GM23338 (cell line): ENCODE measurements at regions not wholly inside any gene's neighbourhood (a gene's known extent, or its start where the extent isn't known, plus 50 kb on each side); places are given as distances from the start of the nearest gene placed in this dataset.
A peak's percentile ranks its signal among the peaks of the same experiment; 100 is the strongest.

Source experiments
- ATAC-seq: fragments of 200-7000 bp; cut with Tn5 transposase; 3 replicates; pipeline ENCODE4 v1.9.1; 2020
- DNase-seq: peaks from one replicate; pipeline ENCODE4 v3.0.0-alpha.2; 2015; ENCODE audit warnings: low spot score
- H2AFZ ChIP-seq: fragments of 200-600 bp; sonication (generic); 2 replicates; pipeline ENCODE4 v1.8.0; 2016; ENCODE audit warnings: antibody characterized with exemption, mild to moderate bottlenecking, moderate library complexity
- H3F3A ChIP-seq: fragments of 200-600 bp; sonication (generic); replicated peaks from 2 replicates; pipeline ENCODE4 v1.8.0; 2017; ENCODE audit warnings: antibody characterized with exemption, mixed run types, low read depth
- H3K27ac ChIP-seq: fragments of 200-600 bp; sonication (generic); 2 replicates; pipeline ENCODE4 v1.6.1; 2016; ENCODE audit warnings: low read depth
- H3K27me3 ChIP-seq: fragments of 200-600 bp; sonication (generic); 2 replicates; pipeline ENCODE4 v1.8.0; 2016; ENCODE audit warnings: mild to moderate bottlenecking, mixed run types, moderate library complexity; ENCODE audit not compliant: insufficient read depth
- H3K36me3 ChIP-seq: fragments of 200-600 bp; sonication (generic); 2 replicates; pipeline ENCODE4 v1.8.0; 2016; ENCODE audit warnings: mild to moderate bottlenecking; ENCODE audit not compliant: insufficient read depth
- H3K4me1 ChIP-seq: fragments of 200-600 bp; sonication (generic); 2 replicates; pipeline ENCODE4 v1.8.0; 2016; ENCODE audit warnings: mild to moderate bottlenecking, moderate library complexity; ENCODE audit not compliant: insufficient read depth
- H3K4me2 ChIP-seq: fragments of 200-600 bp; sonication (generic); 2 replicates; pipeline ENCODE4 v1.7.1; 2017; ENCODE audit warnings: mixed run types
- H3K4me3 ChIP-seq: fragments of 200-600 bp; sonication (generic); 2 replicates; pipeline ENCODE4 v1.6.1; 2016; ENCODE audit warnings: mixed run types
- H3K79me2 ChIP-seq: fragments of 200-600 bp; sonication (generic); replicated peaks from 2 replicates; pipeline ENCODE4 v1.8.0; 2017; ENCODE audit warnings: mild to moderate bottlenecking; ENCODE audit not compliant: insufficient read depth
- H3K9me2 ChIP-seq: fragments of 200-600 bp; sonication (generic); 2 replicates; pipeline ENCODE4 v1.8.0; 2017; ENCODE audit not compliant: insufficient read depth
- H4K20me1 ChIP-seq: fragments of 200-600 bp; sonication (generic); replicated peaks from 2 replicates; pipeline ENCODE4 v1.8.0; 2017; ENCODE audit warnings: mild to moderate bottlenecking; ENCODE audit not compliant: insufficient read depth
- H3K27ac Mint-ChIP-seq: 2 replicates; pipeline ENCODE4 v1.8.0; 2020; ENCODE audit warnings: inconsistent platforms, mild to moderate bottlenecking, moderate library complexity, mixed read lengths
- H3K27me3 Mint-ChIP-seq: 3 replicates; pipeline ENCODE4 v1.8.0; 2022; ENCODE audit warnings: low read depth, mild to moderate bottlenecking, moderate library complexity, mixed read lengths, inconsistent platforms; ENCODE audit not compliant: insufficient read depth, poor library complexity
- H3K36me3 Mint-ChIP-seq: 3 replicates; pipeline ENCODE4 v1.8.0; 2021; ENCODE audit warnings: low read depth, mild to moderate bottlenecking, inconsistent platforms, moderate library complexity, mixed read lengths
- H3K4me1 Mint-ChIP-seq: 3 replicates; pipeline ENCODE4 v1.8.0; 2020; ENCODE audit warnings: mild to moderate bottlenecking, inconsistent platforms, mixed read lengths
- H3K4me3 Mint-ChIP-seq: 3 replicates; pipeline ENCODE4 v1.8.0; 2021; ENCODE audit warnings: moderate library complexity, mild to moderate bottlenecking, inconsistent platforms, mixed read lengths
- H3K9me3 Mint-ChIP-seq: 3 replicates; pipeline ENCODE4 v1.8.0; 2020; ENCODE audit warnings: moderate library complexity, mild to moderate bottlenecking, inconsistent platforms, mixed read lengths
- ETS1 ChIP-seq: IDR thresholded peaks from 2 replicates; pipeline ENCODE4 v1.6.1; 2016; ENCODE audit warnings: antibody characterized with exemption
- EZH2 ChIP-seq: fragments of 200-600 bp; sonication (generic); IDR thresholded peaks from one replicate; pipeline ENCODE4 v1.8.0; 2017; ENCODE audit warnings: antibody characterized with exemption, mild to moderate bottlenecking, low read depth; ENCODE audit not compliant: unreplicated experiment
- EZH2phosphoT487 ChIP-seq: fragments of 200-600 bp; sonication (generic); IDR thresholded peaks from one replicate; pipeline ENCODE4 v1.8.1; 2018; ENCODE audit warnings: antibody characterized with exemption; ENCODE audit not compliant: unreplicated experiment
- JUNB ChIP-seq: IDR thresholded peaks from one replicate; pipeline ENCODE4 v1.6.1; 2016; ENCODE audit warnings: antibody characterized with exemption; ENCODE audit not compliant: unreplicated experiment
- NANOG ChIP-seq: IDR thresholded peaks from 2 replicates; pipeline ENCODE4 v1.6.1; 2016; ENCODE audit warnings: antibody characterized with exemption, borderline replicate concordance
- POLR2AphosphoS5 ChIP-seq: IDR thresholded peaks from 2 replicates; pipeline ENCODE4 v1.6.1; 2016; ENCODE audit warnings: antibody characterized with exemption, low read depth
- STAT1 ChIP-seq: IDR thresholded peaks from one replicate; pipeline ENCODE4 v1.6.1; 2016; ENCODE audit warnings: antibody characterized with exemption; ENCODE audit not compliant: unreplicated experiment
- ZNF114 ChIP-seq: fragments of 250-450 bp; sonication (Bioruptor Pico); IDR thresholded peaks from 2 replicates; pipeline ENCODE4 v1.5.0; 2020; ENCODE audit warnings: mild to moderate bottlenecking, moderate library complexity
- ZNF331 ChIP-seq: fragments of 250-450 bp; sonication (Bioruptor Pico); IDR thresholded peaks from 2 replicates; pipeline ENCODE4 v1.5.0; 2020; ENCODE audit warnings: low read depth, mild to moderate bottlenecking, moderate library complexity
- TF ChIP-seq, protein P1 (sequence below): IDR thresholded peaks from one replicate; pipeline ENCODE4 v1.6.1; 2018; ENCODE audit warnings: antibody characterized with exemption; ENCODE audit not compliant: unreplicated experiment

DNA sequence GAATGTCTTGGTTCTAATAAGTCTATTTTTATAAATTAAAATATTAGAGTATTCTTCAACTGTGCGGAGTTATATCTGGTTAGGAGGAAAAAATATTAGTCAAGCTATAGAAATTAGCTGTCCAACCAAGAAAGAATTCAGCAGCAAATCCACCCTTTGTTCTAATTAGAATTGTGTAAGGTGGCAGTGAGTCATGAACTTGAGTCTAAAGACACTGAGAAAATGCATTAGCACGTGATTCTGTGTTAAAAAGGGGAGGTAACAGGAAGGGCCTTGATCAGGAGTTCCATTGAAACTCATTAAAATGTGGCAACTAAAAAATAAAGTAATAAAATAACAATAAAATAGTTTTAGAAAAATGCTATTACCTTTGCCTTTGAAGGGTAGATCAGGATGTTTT lies 398.2 kb upstream of the RGS18 start:
- no peak for DNase-seq
- peaks cover 3% of the 10 kb centered on the region; the same call in 2 of the 3 replicates for H3K9me3 Mint-ChIP-seq

GRCh38 chr1:191788551-191788950 lies 369.7 kb upstream of the RGS18 start:
- Histone ChIP-seq H2AFZ (no peak overlapping the region), H3K27ac (no peak overlapping the region), H3K4me2 (no peak overlapping the region), H3K4me3 (no peak overlapping the region), H3K27me3 (no peaks in the 10 kb centered on the region), H3K36me3 (no peaks in the 10 kb centered on the region), H3K4me1 (peaks cover 17% of the 10 kb centered on the region; the same call in 1 of the 2 replicates), H3K9me2 (no peaks in the 10 kb centered on the region), H4K20me1 (no peaks in the 10 kb centered on the region), H3K79me2 (no peaks in the 10 kb centered on the region), H3F3A (no peaks in the 10 kb centered on the region)
- Mint-ChIP-seq H3K27me3 (no peaks in the 10 kb centered on the region), H3K9me3 (no peaks in the 10 kb centered on the region), H3K27ac (peak overlapping the region; percentile 19; the same call in 1 of the 2 replicates), H3K4me1 (peaks cover 16% of the 10 kb centered on the region), H3K36me3 (no peaks in the 10 kb centered on the region), H3K4me3 (no peak overlapping the region)
- no peak for ATAC-seq
- DNase-seq = peak; percentile 16
- TF ChIP-seq NANOG (no peak), STAT1 (no peak), EZH2phosphoT487 (no peak)

More for the DNA sequence above, 398.2 kb upstream of the RGS18 start:
- Histone ChIP-seq H3K4me1 (no peaks in the 10 kb centered on the region), H3K9me2 (no peaks in the 10 kb centered on the region; the same call in 1 of the 2 replicates), H4K20me1 (no peaks in the 10 kb centered on the region), H3K27ac (no peak overlapping the region), H3K4me2 (no peak overlapping the region), H3K4me3 (no peak overlapping the region), H3K79me2 (no peaks in the 10 kb centered on the region), H3F3A (no peaks in the 10 kb centered on the region), H3K36me3 (no peaks in the 10 kb centered on the region), H3K27me3 (no peaks in the 10 kb centered on the region), H2AFZ (no peak overlapping the region)
- TF ChIP-seq JUNB (no peak), STAT1 (no peak), EZH2phosphoT487 (no peak)
- Mint-ChIP-seq H3K4me1 (no peaks in the 10 kb centered on the region), H3K36me3 (no peaks in the 10 kb centered on the region), H3K27me3 (no peaks in the 10 kb centered on the region), H3K4me3 (no peak overlapping the region), H3K27ac (no peak overlapping the region)
- no peak for ATAC-seq

GRCh38 chr1:191798178-191798577 lies 360.1 kb upstream of the RGS18 start:
- no peak overlapping the region for H3K4me3 Mint-ChIP-seq
- Histone ChIP-seq H4K20me1 (no peaks in the 10 kb centered on the region), H3K79me2 (no peaks in the 10 kb centered on the region), H3K4me2 (no peak overlapping the region), H2AFZ (no peak overlapping the region), H3K27ac (no peak overlapping the region), H3K4me1 (no peaks in the 10 kb centered on the region), H3K27me3 (no peaks in the 10 kb centered on the region), H3K36me3 (no peaks in the 10 kb centered on the region), H3K9me2 (no peaks in the 10 kb centered on the region), H3K4me3 (no peak overlapping the region), H3F3A (no peaks in the 10 kb centered on the region)
- H3K36me3 Mint-ChIP-seq = no peaks in the 10 kb centered on the region
- no peaks in the 10 kb centered on the region for H3K27me3 Mint-ChIP-seq
- DNase-seq = no peak
- H3K4me1 Mint-ChIP-seq = no peaks in the 10 kb centered on the region
- no peaks in the 10 kb centered on the region for H3K9me3 Mint-ChIP-seq
- no peak for ATAC-seq
- H3K27ac Mint-ChIP-seq = no peak overlapping the region
- TF ChIP-seq POLR2AphosphoS5 (no peak), JUNB (no peak), EZH2 (no peak), ETS1 (no peak), ZNF331 (CRISPR knock-in tag) (no peak), ZNF114 (CRISPR knock-in tag) (no peak)
- TF ChIP-seq, protein P1, sequence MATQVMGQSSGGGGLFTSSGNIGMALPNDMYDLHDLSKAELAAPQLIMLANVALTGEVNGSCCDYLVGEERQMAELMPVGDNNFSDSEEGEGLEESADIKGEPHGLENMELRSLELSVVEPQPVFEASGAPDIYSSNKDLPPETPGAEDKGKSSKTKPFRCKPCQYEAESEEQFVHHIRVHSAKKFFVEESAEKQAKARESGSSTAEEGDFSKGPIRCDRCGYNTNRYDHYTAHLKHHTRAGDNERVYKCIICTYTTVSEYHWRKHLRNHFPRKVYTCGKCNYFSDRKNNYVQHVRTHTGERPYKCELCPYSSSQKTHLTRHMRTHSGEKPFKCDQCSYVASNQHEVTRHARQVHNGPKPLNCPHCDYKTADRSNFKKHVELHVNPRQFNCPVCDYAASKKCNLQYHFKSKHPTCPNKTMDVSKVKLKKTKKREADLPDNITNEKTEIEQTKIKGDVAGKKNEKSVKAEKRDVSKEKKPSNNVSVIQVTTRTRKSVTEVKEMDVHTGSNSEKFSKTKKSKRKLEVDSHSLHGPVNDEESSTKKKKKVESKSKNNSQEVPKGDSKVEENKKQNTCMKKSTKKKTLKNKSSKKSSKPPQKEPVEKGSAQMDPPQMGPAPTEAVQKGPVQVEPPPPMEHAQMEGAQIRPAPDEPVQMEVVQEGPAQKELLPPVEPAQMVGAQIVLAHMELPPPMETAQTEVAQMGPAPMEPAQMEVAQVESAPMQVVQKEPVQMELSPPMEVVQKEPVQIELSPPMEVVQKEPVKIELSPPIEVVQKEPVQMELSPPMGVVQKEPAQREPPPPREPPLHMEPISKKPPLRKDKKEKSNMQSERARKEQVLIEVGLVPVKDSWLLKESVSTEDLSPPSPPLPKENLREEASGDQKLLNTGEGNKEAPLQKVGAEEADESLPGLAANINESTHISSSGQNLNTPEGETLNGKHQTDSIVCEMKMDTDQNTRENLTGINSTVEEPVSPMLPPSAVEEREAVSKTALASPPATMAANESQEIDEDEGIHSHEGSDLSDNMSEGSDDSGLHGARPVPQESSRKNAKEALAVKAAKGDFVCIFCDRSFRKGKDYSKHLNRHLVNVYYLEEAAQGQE = no peak
